CMK (cell line): ENCODE measurements at regions not wholly inside any gene's neighbourhood (a gene's known extent, or its start where the extent isn't known, plus 50 kb on each side); places are given as distances from the start of the nearest gene placed in this dataset.

ENCODE experiments used
- DNase-seq: peaks from one replicate; pipeline ENCODE4 v3.0.0-alpha.2; 2010; ENCODE audit warnings: low read depth

DNA sequence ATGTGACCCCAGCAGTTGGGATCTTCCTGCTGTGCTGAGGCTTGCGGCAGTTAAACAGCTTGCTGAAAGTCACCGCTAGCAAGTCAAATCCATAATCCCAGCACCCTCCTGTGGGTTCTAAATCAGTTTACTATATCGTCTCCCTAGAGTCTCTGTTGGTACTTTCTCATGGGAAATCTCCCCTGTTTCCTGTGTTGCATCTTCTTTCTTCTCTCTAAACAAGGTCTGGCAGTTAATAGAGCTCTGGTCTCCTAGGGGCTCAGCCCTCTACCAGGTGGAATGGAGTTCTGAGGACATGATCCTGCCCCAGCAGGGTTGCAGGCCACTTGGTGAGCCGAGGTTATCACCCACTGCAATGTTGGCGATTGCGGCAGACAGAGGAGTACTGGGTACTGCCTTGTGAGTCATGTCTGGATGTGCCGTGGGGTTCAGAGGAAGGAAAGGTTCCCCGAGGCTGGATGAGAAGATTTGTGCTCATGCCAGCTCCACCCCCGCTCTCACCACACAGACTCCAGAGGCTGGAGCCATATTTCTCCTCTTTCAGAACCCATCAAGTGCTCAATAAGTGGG is 59.4 kb upstream of the SIX2 start:
- DNase-seq = no peak

DNA sequence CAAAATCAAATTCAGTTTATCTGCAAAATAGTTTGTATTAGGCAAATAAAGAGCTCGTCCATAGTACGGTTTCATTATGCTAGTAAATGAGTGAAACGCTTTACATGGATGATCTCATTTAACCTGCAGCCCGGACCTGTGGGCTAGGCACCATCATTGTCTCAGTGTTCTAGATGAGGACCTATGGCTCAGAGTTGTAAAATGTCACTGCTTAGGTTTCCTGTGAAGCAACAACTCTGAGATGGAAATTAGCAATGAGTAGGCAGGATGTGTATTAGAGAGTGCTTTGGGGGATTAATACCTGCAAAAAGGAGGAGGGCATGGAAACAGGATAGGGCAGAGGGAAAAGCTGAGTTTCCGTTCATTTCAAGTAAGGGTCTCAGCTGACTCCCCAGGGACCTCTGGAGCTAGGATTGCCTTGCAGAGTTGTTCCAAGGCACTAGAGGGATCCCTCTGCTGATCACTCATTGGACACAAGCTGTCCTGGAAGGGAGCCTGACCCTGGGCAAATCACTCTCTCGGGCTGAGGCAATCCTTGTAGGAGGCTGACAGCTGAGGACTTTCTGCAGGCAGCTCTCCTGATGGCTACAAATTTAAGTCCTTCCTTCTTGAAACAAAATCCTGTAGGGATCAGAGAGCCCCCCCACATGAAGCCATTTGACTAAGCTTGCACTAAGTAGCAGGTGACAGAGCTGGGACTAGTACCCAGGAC is 58.8 kb upstream of the SIX2 start:
- DNase-seq = no peak
